Activated T-cell treated with anti-CD3 and anti-CD28 coated beads for 24 hours (primary cell): ENCODE measurements at regions not wholly inside any gene's neighbourhood (a gene's known extent, or its start where the extent isn't known, plus 50 kb on each side); places are given as distances from the start of the nearest gene placed in this dataset.

Source experiments
- DNase-seq: peaks from one replicate; pipeline ENCODE4 v3.0.0-alpha.2; 2020; ENCODE audit warnings: low read depth

DNA sequence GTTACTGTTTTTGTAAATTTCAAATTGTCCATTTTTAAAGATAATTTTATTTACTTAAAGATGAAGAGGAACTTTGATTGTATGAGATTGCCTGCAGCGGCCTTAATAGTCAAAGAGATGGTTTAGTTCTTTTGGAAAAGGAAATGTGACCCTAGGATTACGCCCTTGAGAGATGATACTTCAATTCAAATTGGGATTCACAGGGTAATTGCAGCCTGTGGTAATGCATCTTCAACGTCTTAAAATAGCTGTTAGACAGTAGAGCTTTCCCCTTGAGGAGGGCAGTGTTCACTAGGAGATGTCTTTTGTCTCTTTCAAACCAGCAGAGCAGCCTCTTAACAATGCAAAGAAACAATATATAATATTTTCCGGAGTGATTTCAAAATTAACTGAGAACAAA lies 127.1 kb downstream of the TAF11L14 start:
- no peak for DNase-seq

DNA sequence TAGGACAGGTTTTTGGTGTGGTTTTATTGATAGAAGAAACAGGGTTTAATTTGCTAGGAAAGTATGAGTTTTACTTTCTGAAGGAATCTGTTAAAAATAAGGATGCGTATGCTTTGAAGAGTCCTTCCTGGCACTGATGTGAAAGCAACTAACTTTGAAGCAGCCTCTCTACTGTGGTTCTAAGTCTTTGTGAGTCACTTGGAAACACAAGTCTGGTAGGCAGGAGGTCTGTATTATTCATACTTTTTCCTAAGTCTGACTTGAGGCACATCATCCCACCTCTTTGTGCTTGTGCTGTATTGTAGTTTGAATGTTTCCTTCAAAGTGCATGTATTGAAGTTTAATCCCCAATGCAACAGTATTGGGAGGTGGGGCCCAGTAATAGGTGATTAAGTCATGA lies 129.0 kb downstream of the TAF11L14 start:
- DNase-seq, result no peak

DNA sequence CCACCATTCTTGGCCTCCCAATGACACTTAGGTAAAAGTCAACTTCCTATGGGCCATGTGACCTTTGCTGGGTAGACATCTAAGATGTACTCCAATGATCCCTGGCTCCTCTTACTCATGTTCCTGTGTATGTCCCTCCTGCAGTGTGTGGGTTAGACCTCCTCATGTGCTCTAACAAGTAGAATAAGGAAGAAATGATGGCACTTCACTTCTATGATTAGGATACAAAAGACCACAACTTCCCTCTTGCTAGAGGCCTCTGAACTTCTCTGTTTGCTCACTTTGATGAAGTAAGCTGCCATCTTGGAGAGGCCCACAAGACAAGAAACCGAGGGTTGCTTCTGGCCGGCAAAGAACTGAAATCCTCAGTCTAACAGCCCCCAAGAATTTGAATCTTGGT lies 131.8 kb downstream of the TAF11L14 start:
- DNase-seq, result no peak

GRCh38 chr5:17769277-17769676 lies 135.0 kb downstream of the TAF11L14 start:
- DNase-seq, result no peak

GRCh38 chr5:17772232-17772631 lies 138.0 kb downstream of the TAF11L14 start:
- DNase-seq, result no peak

DNA sequence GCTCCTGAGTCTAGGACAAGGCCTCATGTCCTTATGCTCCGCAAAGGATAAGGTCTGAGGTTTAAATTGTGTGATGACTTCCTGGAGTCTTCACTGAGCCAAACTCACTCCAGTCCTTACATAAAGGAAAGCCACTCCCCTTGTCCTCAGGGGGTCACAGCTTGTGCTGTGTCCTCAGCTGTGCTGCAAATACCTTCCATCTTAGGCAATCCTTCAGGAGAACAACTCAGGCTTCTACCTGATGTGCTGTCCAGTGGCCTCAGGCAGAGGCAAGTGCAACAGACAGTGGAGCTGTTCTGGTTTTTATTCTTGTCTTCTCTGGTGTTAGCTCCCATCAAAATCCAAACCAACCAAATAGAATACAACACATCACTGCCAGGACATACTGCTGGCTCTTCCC lies 151.5 kb downstream of the TAF11L14 start:
- DNase-seq, result no peak

GRCh38 chr5:17788351-17788750 lies 154.1 kb downstream of the TAF11L14 start:
- DNase-seq, result no peak

DNA sequence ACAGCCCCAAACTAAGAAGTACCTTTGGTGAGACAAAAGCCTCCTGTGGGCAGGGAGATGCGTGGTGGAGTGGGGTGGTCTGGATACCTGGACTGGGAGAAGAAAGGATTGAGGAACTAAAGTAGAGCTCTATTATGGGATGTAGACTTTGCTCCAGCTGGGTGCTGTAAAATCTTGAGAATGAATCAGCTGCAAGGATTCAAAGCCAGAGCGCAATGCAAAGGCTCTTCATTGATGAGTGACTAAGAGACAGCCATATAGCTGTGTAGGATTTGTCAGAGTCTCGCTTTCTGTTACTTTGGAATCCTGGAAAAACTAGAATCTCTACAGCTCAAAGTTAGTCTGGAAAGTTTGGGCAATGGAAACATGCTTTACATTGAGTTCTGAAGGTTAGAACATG lies 159.9 kb downstream of the TAF11L14 start:
- no peak for DNase-seq

GRCh38 chr5:17794815-17795214 lies 160.6 kb downstream of the TAF11L14 start:
- no peak for DNase-seq

GRCh38 chr5:17796142-17796541 lies 161.9 kb downstream of the TAF11L14 start:
- no peak for DNase-seq

DNA sequence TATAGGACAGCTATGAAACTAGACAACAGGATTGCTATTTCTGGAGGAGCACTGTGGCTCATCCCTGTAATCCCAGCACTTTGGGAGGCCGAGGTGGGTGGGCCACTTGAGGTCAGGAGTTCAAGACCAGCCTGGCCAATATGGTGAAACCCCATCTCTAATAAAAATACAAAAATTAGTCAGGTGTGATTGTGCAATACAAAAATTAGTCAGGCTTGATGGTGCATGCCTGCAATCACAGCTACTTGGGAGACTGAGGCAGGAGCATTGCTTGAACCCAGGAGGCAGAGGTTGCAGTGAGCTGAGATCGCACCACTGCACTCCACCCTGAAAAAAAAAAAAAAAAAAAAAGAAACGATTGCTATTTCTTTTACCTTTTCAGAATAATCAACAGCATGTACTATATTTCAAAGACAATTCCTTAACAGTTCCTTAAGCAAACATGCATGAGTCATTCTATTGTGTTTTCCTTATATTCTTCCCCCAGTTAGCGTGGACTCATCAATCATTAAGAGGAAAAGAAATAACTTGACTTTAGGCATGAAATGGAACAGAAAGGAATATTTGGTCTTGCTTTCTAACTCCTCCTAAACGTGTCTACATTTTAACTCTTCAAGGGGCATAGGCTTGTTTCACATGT lies 162.6 kb downstream of the TAF11L14 start:
- DNase-seq, result no peak

DNA sequence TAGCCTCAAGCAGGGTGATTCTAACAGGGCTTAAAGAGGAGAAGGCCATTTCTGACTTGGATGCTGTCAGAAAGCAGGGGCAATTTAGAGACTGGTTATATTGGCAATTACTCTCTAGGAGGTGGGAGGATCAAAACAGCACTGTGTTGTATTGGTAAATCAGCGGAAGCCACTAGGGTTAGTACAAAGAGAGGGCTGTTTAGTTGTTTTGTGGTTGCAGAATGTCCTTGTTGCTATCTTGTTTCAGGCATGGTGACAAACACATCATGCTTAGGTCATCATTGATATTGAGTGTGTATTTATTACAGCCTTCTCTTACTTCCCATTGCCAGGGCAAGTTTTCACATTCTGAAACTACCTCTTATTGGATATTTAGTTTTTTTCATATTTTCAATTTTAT lies 165.3 kb downstream of the TAF11L14 start:
- DNase-seq, result no peak

DNA sequence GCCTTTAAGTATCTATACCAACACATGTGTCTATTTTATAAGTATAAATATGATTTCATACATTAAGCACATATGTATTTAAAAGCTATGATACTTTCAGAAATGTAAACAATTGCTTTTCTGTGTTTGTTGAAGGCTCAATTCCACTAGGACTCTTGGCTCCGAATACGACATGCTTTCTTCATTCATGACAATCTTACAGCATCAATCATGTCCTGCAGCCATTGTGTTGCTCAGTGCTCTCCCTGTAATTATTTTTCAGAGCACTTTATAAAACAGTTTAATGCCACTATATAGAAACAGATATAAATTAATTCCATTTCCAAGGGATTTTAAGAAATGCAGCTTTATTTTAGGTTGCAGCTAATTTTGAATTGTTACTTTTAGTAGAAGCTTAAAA lies 167.3 kb downstream of the TAF11L14 start:
- DNase-seq, result no peak

DNA sequence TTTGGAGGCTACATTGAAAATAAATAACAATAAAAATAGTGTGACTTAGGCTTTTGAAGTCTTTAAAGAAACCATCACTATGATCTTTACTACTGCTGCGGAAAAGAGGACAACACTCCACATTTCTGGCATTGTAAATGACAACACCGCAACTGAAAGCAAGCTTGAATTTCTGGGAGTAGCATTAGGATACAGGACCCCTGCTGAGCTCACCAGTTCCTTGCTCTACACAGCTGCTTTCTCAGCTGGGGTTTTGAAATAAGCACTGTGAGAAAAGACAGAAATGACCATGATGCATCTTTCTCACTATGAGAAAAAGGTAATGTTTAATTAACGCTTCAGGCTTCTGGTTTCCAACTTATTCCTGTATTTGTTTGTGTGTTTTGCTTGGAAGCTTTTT lies 168.0 kb downstream of the TAF11L14 start:
- no peak for DNase-seq

DNA sequence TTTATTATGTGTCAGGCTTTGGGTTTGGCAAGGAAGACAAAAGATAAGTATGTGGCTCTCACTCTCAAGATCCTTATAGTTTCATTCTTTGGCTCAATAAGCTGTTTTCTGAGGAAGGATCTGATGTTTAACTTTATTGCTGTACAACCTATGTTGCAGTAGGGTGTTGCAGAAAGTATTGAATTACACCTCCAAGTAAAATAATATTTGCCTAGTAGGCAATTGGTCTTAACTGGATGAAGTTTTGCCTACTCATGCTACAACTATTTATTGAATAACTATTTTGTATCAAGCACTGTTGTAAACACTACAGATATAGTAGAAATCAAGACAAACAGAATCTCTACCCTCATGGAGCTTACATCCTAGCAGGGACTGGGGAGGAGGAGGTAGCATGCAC lies 169.7 kb downstream of the TAF11L14 start:
- DNase-seq, result no peak

DNA sequence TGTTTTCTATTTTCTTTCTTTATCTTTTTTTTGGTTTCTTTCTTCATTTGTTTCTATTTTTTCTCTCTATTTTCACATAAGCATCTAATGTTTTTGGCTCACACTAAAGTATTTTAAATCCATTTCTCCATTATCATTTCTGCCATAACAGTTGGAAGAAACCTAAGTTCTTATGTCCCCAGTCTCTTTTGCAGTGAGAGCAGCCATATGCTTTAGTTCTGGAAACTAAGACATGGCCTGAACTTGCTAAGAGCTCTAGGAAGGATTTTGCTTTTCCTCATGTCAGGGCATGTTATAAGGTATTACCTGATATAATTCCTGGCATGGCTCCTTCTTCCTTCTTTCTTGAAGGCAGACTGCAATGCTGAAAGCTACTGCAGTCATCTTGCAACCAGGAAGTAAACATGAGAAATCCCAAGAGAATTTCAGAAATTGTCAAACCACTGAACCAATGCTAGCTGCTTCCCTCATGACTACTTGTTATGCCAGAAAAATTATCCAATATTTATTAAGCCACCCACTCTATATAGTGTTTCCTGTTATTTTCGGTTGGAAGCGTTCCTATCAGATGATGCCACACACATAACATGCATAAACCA lies 171.1 kb downstream of the TAF11L14 start:
- DNase-seq, result no peak

- DNase-seq, result no peak
These were observed 172.7 kb downstream of the TAF11L14 start for GRCh38 chr5:17806818-17807468.

GRCh38 chr5:17808566-17808965 lies 174.3 kb downstream of the TAF11L14 start:
- DNase-seq, result no peak

DNA sequence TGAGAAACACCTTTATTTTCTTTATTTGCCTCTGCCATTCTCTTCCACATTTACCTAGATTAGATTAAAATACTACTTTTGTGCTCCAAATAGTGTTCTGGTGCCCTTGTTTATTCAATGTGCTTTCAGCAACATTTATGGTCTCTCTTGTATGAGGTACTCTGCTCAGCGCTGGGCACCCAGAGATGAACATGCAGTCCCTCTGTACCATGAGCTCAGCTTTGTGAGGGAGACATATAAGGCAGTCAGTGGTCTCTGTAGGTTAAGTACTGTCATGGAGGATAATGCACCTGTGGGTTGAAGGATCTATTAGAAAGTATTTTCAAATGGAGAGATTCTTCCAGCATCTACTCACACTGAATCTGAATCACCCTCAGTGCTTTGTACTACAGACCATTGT lies 176.5 kb downstream of the TAF11L14 start:
- no peak for DNase-seq

- no peak for DNase-seq
These were observed 179.0 kb downstream of the TAF11L14 start for GRCh38 chr5:17813214-17813613.

DNA sequence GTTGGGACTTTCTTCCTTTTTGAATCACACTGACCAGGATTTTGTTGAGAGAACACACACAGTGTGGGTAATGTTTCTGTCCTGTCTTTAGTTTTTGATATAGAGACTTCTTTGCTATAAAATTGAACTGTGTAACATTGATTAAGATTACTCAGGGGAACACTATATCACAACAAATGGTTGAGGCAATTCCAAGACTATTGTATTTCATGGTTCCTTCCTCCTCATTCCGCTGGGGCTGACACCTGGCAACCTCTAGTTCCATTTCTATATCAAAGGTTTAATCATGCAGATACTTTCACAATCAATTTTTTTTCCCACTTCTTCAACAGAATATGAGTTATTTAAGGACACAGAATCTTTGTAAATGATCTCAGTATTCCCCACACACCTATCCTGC lies 182.2 kb downstream of the TAF11L14 start:
- DNase-seq, result no peak

GRCh38 chr5:17816944-17817343 lies 182.7 kb downstream of the TAF11L14 start:
- DNase-seq, result no peak

GRCh38 chr5:17817990-17818389 lies 183.7 kb downstream of the TAF11L14 start:
- no peak for DNase-seq

DNA sequence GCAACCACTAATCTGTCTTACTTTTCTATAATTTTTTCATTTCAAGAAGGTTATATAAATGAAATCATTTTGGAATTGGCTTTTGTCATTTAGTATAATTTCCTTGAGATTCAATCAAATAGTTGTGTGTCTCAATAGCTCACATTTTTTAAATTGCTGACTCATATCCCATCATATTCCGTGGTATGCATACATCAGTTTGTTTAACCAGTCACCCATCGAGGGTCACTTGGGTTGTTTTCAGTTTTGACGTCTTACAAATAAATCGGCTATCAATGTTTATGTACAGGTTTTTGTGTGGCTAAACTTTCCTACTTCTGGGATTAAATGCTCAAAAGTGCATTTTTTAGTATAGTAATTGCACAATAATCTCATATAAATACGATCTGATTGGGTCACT lies 185.5 kb downstream of the TAF11L14 start:
- no peak for DNase-seq
